ENCODE measurements at regions not wholly inside any gene's neighbourhood (a gene's known extent, or its start where the extent isn't known, plus 50 kb on each side); places are given as distances from the start of the nearest gene placed in this dataset.
A peak's percentile ranks its signal among the peaks of the same experiment; 100 is the strongest.
"Not testable (repeated sequence)": the region's sequence is repeated elsewhere in the genome, so short reads cannot be mapped to it uniquely, and the experiment has no call there.

DNA sequence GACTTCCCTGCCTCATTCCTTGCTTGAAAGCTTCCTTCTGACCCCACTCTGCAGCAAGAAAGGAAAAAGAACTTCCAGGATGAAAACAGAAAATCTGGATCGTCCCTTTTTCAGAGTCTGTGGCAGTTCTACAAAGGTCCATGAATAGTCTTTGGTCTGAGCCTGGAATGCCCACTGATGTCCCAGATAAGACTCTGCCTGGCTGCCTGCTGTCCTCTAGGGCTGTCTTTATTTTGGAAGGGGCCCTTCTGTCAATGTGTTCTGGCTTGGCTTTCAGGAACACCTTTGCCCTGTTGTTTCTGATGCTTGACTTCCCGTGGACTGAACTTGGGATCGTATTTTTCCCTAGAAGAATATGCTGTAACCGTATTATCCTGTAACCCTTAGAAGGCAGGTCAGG, 114.7 kb upstream of the LNX1 start:
- in situ Hi-C loops (cut with MboI; ENCODE audit: low pct_unique_long_range_greater_than_20kb, low sequenced_read_pairs, unreplicated experiment) = loop anchor here (25.0 kb wide), 1 partner anchor 531 kb away; the partner anchor contains the start of gene PDGFRA
- DNase-seq (ENCODE audit: low spot score) = no peak
- TF ChIP-seq, protein P1, sequence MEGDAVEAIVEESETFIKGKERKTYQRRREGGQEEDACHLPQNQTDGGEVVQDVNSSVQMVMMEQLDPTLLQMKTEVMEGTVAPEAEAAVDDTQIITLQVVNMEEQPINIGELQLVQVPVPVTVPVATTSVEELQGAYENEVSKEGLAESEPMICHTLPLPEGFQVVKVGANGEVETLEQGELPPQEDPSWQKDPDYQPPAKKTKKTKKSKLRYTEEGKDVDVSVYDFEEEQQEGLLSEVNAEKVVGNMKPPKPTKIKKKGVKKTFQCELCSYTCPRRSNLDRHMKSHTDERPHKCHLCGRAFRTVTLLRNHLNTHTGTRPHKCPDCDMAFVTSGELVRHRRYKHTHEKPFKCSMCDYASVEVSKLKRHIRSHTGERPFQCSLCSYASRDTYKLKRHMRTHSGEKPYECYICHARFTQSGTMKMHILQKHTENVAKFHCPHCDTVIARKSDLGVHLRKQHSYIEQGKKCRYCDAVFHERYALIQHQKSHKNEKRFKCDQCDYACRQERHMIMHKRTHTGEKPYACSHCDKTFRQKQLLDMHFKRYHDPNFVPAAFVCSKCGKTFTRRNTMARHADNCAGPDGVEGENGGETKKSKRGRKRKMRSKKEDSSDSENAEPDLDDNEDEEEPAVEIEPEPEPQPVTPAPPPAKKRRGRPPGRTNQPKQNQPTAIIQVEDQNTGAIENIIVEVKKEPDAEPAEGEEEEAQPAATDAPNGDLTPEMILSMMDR (IDR thresholded peaks at IDR 0.05; ENCODE audit: extremely low read depth, insufficient read depth, missing control alignments) = no peak

DNA sequence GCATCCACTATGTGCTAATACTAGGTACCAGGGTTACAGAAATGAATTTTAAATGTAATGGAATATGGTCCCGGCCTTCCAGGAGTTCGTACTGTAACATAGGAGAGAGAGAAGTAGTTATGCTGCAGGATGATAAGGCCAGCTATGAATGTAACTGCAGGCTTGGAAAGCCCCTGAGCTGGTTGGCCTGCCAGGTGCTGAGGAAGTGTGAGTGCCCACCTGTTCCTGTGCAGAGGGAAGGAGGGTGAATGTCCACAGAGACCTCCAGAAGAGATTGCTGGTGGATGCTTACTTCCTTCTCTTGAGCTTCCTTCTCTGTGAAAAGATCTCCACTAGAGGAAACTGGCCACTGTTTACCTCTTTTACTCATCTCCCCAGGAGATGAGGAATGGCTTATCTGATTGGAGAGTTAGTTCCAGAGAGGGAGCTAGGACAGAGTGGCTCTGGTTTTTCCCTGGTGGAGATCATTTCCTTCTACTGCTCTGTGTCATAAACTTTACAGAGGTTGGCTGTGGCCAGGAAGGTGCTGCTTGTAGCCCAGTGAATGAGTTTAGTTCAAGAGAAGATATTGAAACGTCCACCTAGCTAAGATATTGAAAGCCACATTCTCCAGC, 114.0 kb upstream of the LNX1 start:
- in situ Hi-C loops (cut with MboI; ENCODE audit: low pct_unique_long_range_greater_than_20kb, low sequenced_read_pairs, unreplicated experiment) = loop anchor here (25.0 kb wide), 1 partner anchor 532 kb away; the partner anchor contains the start of gene PDGFRA
- TF ChIP-seq, protein P1 (IDR thresholded peaks at IDR 0.05; ENCODE audit: extremely low read depth, insufficient read depth, missing control alignments) = no peak
- no peak for DNase-seq (ENCODE audit: low spot score)

DNA sequence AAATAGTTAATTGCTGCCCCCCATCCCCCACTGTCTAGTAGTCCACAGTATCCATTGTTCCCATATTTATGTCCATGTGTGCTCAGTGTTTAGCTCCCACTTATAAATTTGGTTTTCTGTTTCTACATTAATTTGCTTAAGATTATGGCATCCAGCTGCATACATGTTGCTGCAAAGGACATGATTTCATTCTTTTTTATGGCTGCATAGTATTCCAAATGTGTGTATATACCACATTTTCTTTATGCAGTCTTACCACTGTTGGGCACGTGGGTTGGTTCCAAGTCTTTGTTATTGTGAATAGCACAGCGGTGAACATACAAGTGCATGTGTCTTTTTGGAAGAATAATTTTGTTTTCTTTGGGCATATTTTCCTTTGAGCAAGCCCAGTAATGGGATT, 113.0 kb upstream of the LNX1 start:
- in situ Hi-C loops (cut with MboI; ENCODE audit: low pct_unique_long_range_greater_than_20kb, low sequenced_read_pairs, unreplicated experiment) = loop anchor here (25.0 kb wide), 1 partner anchor 533 kb away; the partner anchor contains the start of gene PDGFRA
- TF ChIP-seq, protein P1 (IDR thresholded peaks at IDR 0.05; ENCODE audit: extremely low read depth, insufficient read depth, missing control alignments) = no peak
- no peak for DNase-seq (ENCODE audit: low spot score)

DNA sequence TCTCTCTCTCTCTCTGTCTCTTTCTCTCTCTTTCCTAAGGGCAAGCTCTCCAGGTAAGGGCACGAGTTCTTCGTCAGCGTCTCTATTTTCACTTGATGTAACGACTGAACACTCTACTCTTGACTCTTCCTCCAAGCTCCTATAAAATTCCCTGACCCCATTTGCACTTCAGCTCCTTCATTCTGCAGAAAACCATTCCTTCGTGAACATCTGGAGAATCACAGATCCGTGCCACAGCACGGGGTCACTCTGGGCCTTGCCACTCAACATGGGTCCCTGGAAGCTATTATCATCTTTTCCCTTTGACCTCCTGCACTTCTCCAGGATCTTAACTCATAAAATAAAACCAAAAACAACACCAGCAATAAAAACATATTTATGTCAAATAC, 112.0 kb upstream of the LNX1 start:
- TF ChIP-seq, protein P1 (IDR thresholded peaks at IDR 0.05; ENCODE audit: extremely low read depth, insufficient read depth, missing control alignments) = no peak
- DNase-seq (ENCODE audit: low spot score) = no peak
- in situ Hi-C loops (cut with MboI; ENCODE audit: low pct_unique_long_range_greater_than_20kb, low sequenced_read_pairs, unreplicated experiment) = loop anchor here (25.0 kb wide), 1 partner anchor 534 kb away; the partner anchor contains the start of gene PDGFRA

DNA sequence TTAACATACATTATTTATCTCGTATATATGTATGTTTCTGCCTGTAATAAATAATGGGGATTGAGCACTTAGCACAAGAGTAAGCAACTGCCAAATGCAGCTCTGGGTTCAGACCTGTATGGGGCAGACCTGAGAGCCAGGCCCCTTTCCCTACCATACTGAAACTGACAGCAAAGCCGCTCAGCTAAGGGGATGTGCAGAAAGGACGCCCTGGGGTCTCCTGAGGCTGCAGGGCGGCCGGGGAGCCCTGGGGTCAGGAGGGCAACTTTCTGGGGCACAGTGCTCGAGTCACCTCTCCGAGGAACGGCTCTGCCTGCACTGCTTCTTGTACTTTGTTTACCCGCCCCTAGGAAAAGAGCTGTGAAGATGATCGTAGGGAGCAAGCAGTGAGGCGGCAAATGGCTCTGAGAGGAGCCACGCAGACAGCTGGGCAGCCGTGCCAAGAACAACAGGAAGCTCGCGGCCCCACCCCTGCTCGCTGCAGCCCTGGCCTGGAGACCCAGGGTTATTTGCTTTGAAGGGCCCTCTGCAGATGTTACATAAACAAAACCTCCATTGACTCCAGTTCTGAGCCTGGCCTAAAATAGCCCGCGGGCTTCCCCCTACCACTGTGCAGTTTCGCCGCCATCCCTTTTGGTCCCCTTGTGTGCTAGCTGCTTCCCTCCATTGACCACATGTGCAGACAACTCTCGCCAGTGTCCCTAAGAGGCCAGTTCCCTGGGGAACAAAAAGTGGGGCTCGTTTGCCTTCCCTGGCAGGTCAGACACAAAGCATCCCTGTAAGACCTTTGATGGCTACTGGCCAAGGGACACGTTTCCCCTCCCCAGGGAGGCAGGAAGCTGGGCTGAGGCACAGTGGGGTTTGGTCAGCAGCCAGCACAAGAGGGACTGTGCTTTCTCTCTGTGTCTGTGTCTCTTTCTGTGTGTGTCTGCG, 111.3 kb upstream of the LNX1 start:
- in situ Hi-C loops (cut with MboI; ENCODE audit: low pct_unique_long_range_greater_than_20kb, low sequenced_read_pairs, unreplicated experiment) = loop anchor here (25.0 kb wide), 1 partner anchor 535 kb away; the partner anchor contains the start of gene PDGFRA
- DNase-seq (ENCODE audit: low spot score) = peak; percentile 31
- TF ChIP-seq, protein P1 (IDR thresholded peaks at IDR 0.05; ENCODE audit: extremely low read depth, insufficient read depth, missing control alignments) = peak; percentile 31

DNA sequence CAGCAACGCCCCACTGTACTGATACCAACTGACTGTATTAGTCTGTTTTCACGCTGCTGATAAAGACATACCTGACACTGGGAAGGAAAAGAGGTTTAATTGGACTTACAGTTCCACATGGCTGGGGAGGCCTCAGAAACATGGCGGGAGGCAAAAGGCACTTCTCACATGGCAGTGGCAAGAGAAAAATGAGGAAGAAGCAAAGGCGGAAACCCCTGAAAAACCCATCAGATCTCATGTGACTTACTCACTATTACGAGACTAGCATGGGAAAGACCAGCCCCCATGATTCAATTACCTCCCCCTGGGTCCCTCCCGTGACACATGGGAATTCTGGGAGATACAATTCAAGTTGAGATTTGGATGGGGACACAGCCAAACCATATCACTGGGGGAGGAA, 110.0 kb upstream of the LNX1 start:
- in situ Hi-C loops (cut with MboI; ENCODE audit: low pct_unique_long_range_greater_than_20kb, low sequenced_read_pairs, unreplicated experiment) = loop anchor here (25.0 kb wide), 1 partner anchor 536 kb away; the partner anchor contains the start of gene PDGFRA
- DNase-seq (ENCODE audit: low spot score) = not testable (repeated sequence)

DNA sequence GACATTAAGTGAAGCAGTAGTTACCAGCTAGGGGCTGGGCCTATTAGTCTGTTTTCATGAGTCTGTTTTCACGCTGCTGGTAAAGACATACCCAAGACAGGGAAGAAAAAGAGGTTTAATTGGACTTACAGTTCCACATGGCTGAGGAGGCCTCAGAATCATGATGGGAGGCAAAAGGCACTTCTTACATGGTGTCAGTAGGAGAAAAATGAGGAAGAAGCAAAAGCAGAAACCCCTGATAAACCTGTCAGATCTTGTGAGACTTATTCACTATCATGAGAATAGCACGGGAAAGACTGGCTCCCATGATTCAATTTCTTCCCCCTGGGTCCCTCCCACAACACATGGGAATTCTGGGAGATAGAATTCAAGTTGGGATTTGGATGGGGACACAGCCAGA, 108.0 kb upstream of the LNX1 start:
- in situ Hi-C loops (cut with MboI; ENCODE audit: low pct_unique_long_range_greater_than_20kb, low sequenced_read_pairs, unreplicated experiment) = not testable (repeated sequence)

More for the DNA sequence above, 108.0 kb upstream of the LNX1 start:
- DNase-seq (ENCODE audit: low spot score) = not testable (repeated sequence)
